Activated T-cell treated with anti-CD3 and anti-CD28 coated beads, Interleukin-2, amount 50 U/mL, for 72 hours (primary cell): ENCODE measurements at regions not wholly inside any gene's neighbourhood (a gene's known extent, or its start where the extent isn't known, plus 50 kb on each side); places are given as distances from the start of the nearest gene placed in this dataset.
"Not testable (repeated sequence)": the region's sequence is repeated elsewhere in the genome, so short reads cannot be mapped to it uniquely, and the experiment has no call there.

Experiments
- ATAC-seq, 2 donors: fragments of 150-1000 bp; cut with Tn5 transposase; replicated peaks in 1 of 2; 2 replicates each; pipeline ENCODE4 v1.10.0; 2021; ENCODE audit warnings: moderate library complexity in 2 of 2, mild to moderate bottlenecking in 1 of 2
- DNase-seq, 2 donors: peaks; one replicate each; pipeline ENCODE4 v3.0.0; 2021 to 2022; ENCODE audit warnings: mixed read lengths in 1 of 2
- H3K27ac Mint-ChIP-seq: one replicate; pipeline ENCODE4 v1.8.0; 2022; ENCODE audit warnings: mild to moderate bottlenecking, moderate library complexity, mixed read lengths
- H3K27me3 Mint-ChIP-seq: one replicate; pipeline ENCODE4 v1.8.0; 2022; ENCODE audit warnings: low read depth, mixed read lengths
- H3K36me3 Mint-ChIP-seq, 2 donors: one replicate each; pipeline ENCODE4 v1.8.0; 2022; ENCODE audit warnings: mixed read lengths in 2 of 2, mild to moderate bottlenecking in 1 of 2; ENCODE audit not compliant: insufficient read depth in 2 of 2
- H3K4me1 Mint-ChIP-seq: one replicate; pipeline ENCODE4 v1.8.0; 2022; ENCODE audit warnings: low read depth, mixed read lengths
- H3K4me3 Mint-ChIP-seq, 2 donors: one replicate each; pipeline ENCODE4 v1.8.0; 2022; ENCODE audit warnings: mild to moderate bottlenecking in 2 of 2, mixed read lengths in 2 of 2, moderate library complexity in 2 of 2
- H3K9me3 Mint-ChIP-seq, 2 donors: one replicate each; pipeline ENCODE4 v1.8.0; 2022; ENCODE audit warnings: mixed read lengths in 2 of 2

DNA sequence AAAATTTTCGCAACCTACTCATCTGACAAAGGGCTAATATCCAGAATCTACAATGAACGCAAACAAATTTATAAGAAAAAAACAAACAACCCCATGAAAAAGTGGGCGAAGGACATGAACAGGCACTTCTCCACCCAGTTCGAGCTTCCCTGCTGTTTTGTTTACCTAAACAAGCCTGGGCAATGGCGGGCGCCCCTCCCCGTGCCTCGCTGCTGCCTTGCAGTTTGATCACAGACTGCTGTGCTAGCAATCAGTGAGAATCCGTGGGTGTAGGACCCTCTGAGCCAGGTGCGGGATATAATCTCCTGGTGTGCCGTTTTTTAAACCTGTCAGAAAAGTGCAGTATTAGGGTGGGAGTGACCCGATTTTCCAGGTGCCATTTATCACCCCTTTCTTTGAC lies 111.4 kb upstream of the UBQLN2 start:
- H3K4me3 Mint-ChIP-seq, H3K9me3 Mint-ChIP-seq, DNase-seq, H3K4me1 Mint-ChIP-seq, H3K27ac Mint-ChIP-seq, ATAC-seq, H3K27me3 Mint-ChIP-seq: not testable (repeated sequence)
- peaks cover 4 to 23% of the 10 kb centered on the region in 2 donors for H3K36me3 Mint-ChIP-seq

GRCh38 chrX:56462389-56462788 lies 101.0 kb upstream of the UBQLN2 start:
- H3K36me3 Mint-ChIP-seq, result peaks cover 25 to 36% of the 10 kb centered on the region in 2 donors
- no peak for ATAC-seq
- H3K9me3 Mint-ChIP-seq, result peaks cover 6 to 9% of the 10 kb centered on the region in 2 donors
- no peaks in the 10 kb centered on the region for H3K27me3 Mint-ChIP-seq
- H3K4me1 Mint-ChIP-seq, result peaks cover 6% of the 10 kb centered on the region
- no peak for DNase-seq
- no peak overlapping the region for H3K4me3 Mint-ChIP-seq
- H3K27ac Mint-ChIP-seq, result peak overlapping the region; percentile 76

- no peaks in the 10 kb centered on the region for H3K4me1 Mint-ChIP-seq
- no peak for ATAC-seq
- H3K4me3 Mint-ChIP-seq, result no peak overlapping the region
- peaks cover 14 to 30% of the 10 kb centered on the region in 2 donors for H3K36me3 Mint-ChIP-seq
- H3K27ac Mint-ChIP-seq, result peak overlapping the region; percentile 24
- DNase-seq, result no peak
- peaks cover 3 to 6% of the 10 kb centered on the region in 2 donors for H3K9me3 Mint-ChIP-seq
- H3K27me3 Mint-ChIP-seq, result peaks cover 19% of the 10 kb centered on the region
These were observed 95.0 kb upstream of the UBQLN2 start for GRCh38 chrX:56468441-56468840.

DNA sequence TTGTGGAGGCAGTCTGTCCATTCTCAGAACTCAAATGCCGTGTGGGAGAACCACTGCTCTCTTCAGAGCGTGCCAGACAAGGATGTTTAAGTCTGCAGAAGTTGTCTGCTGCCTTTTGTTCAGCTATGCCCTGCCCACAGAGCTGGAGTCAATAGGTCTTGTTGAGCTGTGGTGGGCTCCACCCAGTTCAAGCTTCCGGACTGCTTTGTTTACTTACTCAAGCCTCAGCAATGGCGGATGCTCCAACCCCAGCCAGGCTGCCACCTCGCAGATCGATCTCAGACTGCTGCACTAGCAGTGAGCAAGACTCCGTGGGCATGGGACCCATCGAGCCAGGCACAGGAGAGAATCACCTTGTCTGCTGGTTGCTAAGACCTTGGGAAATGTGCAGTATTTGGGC lies 68.5 kb upstream of the UBQLN2 start:
- not testable (repeated sequence) for H3K4me3 Mint-ChIP-seq, H3K4me1 Mint-ChIP-seq, ATAC-seq, H3K27ac Mint-ChIP-seq, H3K27me3 Mint-ChIP-seq, DNase-seq
- H3K36me3 Mint-ChIP-seq, result peaks cover 21 to 26% of the 10 kb centered on the region in 2 donors
- peaks cover 8 to 13% of the 10 kb centered on the region in 2 donors for H3K9me3 Mint-ChIP-seq

- Mint-ChIP-seq H3K27me3 (peaks cover 27% of the 10 kb centered on the region), H3K27ac (no peak overlapping the region), H3K36me3 (peaks cover 8 to 11% of the 10 kb centered on the region in 2 donors), H3K4me1 (no peaks in the 10 kb centered on the region), H3K9me3 (peaks cover 2 to 4% of the 10 kb centered on the region in 2 donors), H3K4me3 (no peak overlapping the region)
- DNase-seq (no peak), ATAC-seq (no peak)
These were observed 64.7 kb upstream of the UBQLN2 start for GRCh38 chrX:56498756-56499155.

- Mint-ChIP-seq H3K27ac (no peak overlapping the region), H3K4me1 (no peaks in the 10 kb centered on the region)
These were observed 64.1 kb upstream of the UBQLN2 start for GRCh38 chrX:56499372-56499771.

DNA sequence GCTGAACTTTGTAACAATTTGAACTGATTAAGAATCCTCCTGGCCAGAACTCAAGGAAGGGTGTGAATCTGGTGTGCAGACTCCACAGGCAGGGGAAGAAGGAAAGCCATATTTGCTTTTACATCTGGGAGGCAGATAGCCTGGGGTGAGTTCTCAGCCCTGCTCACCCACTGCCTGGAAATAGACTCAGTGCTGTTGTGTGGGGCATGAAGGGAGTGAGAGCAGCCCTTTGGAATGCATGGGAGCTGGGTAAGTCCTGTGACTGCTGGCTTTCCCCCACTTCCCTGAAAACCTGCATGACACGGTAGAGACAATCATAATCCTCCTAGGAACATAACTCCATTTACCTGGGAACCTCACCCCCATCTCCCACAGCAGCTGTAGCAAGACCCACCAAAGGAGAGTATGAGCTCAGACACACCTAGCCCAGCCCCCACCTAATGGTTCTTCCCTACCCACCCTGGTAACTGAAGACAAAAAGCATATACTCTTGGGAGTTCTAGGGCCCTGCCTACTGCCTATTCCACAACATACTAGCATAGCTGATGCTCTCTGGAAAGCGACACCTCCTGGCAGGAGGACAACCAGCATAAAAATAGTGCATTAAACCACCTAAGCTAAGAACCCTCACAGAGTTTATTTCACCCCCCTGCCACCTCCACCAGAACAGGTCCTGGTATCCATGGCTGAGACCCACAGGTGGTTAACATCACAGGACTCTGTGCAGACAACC lies 59.3 kb upstream of the UBQLN2 start:
- Mint-ChIP-seq H3K36me3 (peaks cover 13 to 15% of the 10 kb centered on the region in 2 donors), H3K4me1 (no peaks in the 10 kb centered on the region), H3K9me3 (peaks cover 7 to 8% of the 10 kb centered on the region in 2 donors), H3K27ac (no peak overlapping the region), H3K4me3 (no peak overlapping the region), H3K27me3 (peaks cover 24% of the 10 kb centered on the region)
- DNase-seq, result no peak
- ATAC-seq, result no peak

More at GRCh38 chrX:56499372-56499771, 64.1 kb upstream of the UBQLN2 start:
- no peak overlapping the region for H3K4me3 Mint-ChIP-seq
- H3K27me3 Mint-ChIP-seq, result peaks cover 27% of the 10 kb centered on the region
- peaks cover 3 to 7% of the 10 kb centered on the region in 2 donors for H3K36me3 Mint-ChIP-seq
- ATAC-seq, result no peak
- DNase-seq, result no peak
- peaks cover 0 to 2% of the 10 kb centered on the region in 2 donors for H3K9me3 Mint-ChIP-seq

GRCh38 chrX:56505866-56506265 lies 57.6 kb upstream of the UBQLN2 start:
- Mint-ChIP-seq H3K9me3 (peaks cover 17 to 19% of the 10 kb centered on the region in 2 donors), H3K4me1 (no peaks in the 10 kb centered on the region), H3K36me3 (peaks cover 21 to 26% of the 10 kb centered on the region in 2 donors), H3K27ac (no peak overlapping the region), H3K4me3 (no peak overlapping the region), H3K27me3 (peaks cover 35% of the 10 kb centered on the region)
- ATAC-seq (no peak), DNase-seq (no peak)
